ENCODE measurements at regions not wholly inside any gene's neighbourhood (a gene's known extent, or its start where the extent isn't known, plus 50 kb on each side); places are given as distances from the start of the nearest gene placed in this dataset.

DNA sequence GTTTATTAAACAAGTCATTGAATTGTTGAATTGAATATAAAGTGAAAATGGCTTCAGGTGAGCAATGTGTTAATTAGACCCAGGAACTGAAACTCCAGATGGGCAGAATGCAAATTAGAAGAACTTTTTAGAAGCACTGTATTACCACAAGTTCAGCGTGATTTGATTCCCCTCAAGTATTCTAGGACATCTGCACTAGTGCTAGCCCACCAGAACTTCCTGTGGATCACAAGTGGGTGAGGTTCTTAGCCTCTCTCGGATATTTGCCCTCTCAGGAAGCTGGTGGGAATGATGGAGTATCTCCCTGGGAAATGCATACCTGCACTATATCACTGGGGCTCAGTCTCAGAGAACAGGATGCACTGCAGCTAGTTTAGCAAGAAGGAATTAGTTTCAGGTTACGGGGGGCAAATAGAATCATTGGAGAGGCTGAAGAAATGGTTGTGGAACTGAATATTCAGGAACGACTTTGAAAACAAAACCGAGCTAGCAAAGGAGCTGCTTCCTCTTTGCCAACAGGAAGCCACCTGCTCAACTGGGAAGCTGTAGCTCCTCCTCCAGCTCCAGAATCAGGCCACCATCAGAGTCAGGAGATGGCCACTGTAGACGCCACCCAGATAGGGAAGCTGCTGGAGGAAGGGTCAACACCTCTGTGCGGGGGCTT lies 74.3 kb downstream of the DHCR7 start:
- DNase-seq: no peak
- Mint-ChIP-seq H3K4me3 (no peak overlapping the region), H3K36me3 (no peaks in the 10 kb centered on the region), H3K27me3 (ENCODE audit: low read depth in 2 of 2) (peaks cover 15 to 27% of the 10 kb centered on the region in 2 donors), H3K9me3 (peaks cover 2 to 4% of the 10 kb centered on the region in 2 donors), H3K4me1 (no peaks in the 10 kb centered on the region), H3K27ac (no peak overlapping the region)
- intact Hi-C loops (cut with micrococcal nuclease): no loop called here
- H3K36me3 ChIP-seq (ENCODE audit: control insufficient read depth, insufficient read depth, low read length): no peaks in the 10 kb centered on the region
- H3K27ac ChIP-seq (ENCODE audit: low read length): no peak overlapping the region
- WGBS (ENCODE audit: insufficient coverage): 17% methylated on average over 7 of the region's 7 CpGs
- H3K9me3 ChIP-seq (ENCODE audit: control insufficient read depth, insufficient read depth, low read length): no peaks in the 10 kb centered on the region
- no peak overlapping the region for H3K4me3 ChIP-seq (ENCODE audit: low read length)
- ATAC-seq: no peak
- H3K4me1 ChIP-seq (ENCODE audit: control insufficient read depth, insufficient read depth, low read length): peaks cover 10% of the 10 kb centered on the region
- H3K27me3 ChIP-seq (ENCODE audit: control insufficient read depth, insufficient read depth, low read length): no peaks in the 10 kb centered on the region
- TF ChIP-seq, protein P1, sequence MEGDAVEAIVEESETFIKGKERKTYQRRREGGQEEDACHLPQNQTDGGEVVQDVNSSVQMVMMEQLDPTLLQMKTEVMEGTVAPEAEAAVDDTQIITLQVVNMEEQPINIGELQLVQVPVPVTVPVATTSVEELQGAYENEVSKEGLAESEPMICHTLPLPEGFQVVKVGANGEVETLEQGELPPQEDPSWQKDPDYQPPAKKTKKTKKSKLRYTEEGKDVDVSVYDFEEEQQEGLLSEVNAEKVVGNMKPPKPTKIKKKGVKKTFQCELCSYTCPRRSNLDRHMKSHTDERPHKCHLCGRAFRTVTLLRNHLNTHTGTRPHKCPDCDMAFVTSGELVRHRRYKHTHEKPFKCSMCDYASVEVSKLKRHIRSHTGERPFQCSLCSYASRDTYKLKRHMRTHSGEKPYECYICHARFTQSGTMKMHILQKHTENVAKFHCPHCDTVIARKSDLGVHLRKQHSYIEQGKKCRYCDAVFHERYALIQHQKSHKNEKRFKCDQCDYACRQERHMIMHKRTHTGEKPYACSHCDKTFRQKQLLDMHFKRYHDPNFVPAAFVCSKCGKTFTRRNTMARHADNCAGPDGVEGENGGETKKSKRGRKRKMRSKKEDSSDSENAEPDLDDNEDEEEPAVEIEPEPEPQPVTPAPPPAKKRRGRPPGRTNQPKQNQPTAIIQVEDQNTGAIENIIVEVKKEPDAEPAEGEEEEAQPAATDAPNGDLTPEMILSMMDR (IDR thresholded peaks at IDR 0.05): no peak

DNA sequence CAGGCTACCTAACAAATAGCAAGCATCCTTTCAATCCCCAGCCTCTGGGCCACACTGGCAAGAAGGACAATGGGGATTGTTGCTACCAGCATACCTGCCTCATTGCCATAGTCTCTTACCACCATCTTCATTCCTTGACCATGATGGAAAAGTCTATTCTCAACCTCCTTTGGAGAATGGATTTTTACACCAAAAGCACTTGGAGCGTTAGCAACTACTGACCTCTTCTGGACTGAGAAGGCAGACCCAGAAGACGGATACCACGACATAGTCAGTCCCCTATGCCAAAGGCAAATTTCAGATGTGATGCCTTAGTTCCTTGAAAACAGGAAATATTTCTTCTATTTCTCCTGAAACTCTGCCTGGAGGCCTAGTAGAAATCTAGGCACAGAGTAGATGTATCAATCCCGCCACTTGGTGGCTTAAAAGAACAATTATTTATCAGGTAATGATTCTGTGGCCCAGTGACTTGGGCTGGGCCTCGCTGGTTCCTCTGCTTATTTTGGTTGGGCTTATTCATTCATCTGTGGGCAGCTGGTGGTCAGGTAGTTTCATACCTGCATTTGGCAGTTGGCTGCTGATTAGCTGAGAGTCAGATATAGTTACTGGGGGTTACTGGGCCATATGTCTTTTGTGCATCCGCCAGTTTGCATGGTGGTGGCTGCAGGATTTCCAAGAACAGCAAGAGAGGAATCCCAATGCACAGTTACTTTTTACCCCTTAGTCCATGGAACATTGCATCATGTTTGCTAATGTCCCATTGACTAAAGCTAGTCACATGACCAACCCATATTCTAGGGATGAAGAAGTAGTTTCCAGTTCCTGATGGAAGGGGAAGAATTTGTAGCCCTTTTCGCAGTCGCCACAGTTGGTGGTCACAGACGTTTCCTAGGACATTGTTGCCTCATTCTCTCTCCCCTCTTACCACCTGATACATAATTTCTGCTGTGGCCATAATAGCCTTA lies 75.2 kb downstream of the DHCR7 start:
- Histone ChIP-seq H3K27me3 (ENCODE audit: control insufficient read depth, insufficient read depth, low read length) (no peaks in the 10 kb centered on the region), H3K27ac (ENCODE audit: low read length) (no peak overlapping the region), H3K9me3 (ENCODE audit: control insufficient read depth, insufficient read depth, low read length) (no peaks in the 10 kb centered on the region), H3K4me3 (ENCODE audit: low read length) (no peak overlapping the region), H3K4me1 (ENCODE audit: control insufficient read depth, insufficient read depth, low read length) (peaks cover 10% of the 10 kb centered on the region), H3K36me3 (ENCODE audit: control insufficient read depth, insufficient read depth, low read length) (no peaks in the 10 kb centered on the region)
- Mint-ChIP-seq H3K4me1 (no peaks in the 10 kb centered on the region), H3K4me3 (no peak overlapping the region), H3K27ac (no peak overlapping the region), H3K9me3 (peaks cover 0 to 2% of the 10 kb centered on the region in 2 donors), H3K27me3 (ENCODE audit: low read depth in 2 of 2) (peaks cover 12 to 17% of the 10 kb centered on the region in 2 donors), H3K36me3 (no peaks in the 10 kb centered on the region)
- ATAC-seq (no peak), DNase-seq (no peak)
- intact Hi-C loops (cut with micrococcal nuclease): no loop called here
- WGBS (ENCODE audit: insufficient coverage): 90% methylated on average over 9 of the region's 9 CpGs
- TF ChIP-seq, protein P1 (IDR thresholded peaks at IDR 0.05): no peak

DNA sequence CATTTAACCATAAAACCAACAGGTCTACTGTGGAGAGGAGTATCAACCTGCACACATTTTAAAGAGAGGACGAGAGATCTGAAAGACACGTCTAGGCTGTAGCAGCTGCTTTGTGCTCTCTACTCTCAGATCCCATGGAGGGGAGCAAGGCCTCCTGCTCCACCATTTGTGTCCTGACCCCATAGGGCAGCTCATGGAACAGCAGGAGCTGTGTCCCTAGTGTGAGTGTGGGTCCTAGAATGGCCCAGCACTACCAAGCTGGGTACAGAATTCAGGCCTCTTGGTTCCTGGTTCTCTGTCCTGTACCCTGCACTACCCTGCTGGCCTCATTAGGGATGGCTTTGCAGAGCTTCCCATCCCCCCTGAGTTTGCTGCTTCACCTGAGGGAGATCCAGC lies 76.5 kb downstream of the DHCR7 start:
- TF ChIP-seq, protein P1 (IDR thresholded peaks at IDR 0.05): no peak
- Histone ChIP-seq H3K36me3 (ENCODE audit: control insufficient read depth, insufficient read depth, low read length) (no peaks in the 10 kb centered on the region), H3K4me3 (ENCODE audit: low read length) (no peak overlapping the region), H3K4me1 (ENCODE audit: control insufficient read depth, insufficient read depth, low read length) (peaks cover 10% of the 10 kb centered on the region), H3K27ac (ENCODE audit: low read length) (no peak overlapping the region), H3K9me3 (ENCODE audit: control insufficient read depth, insufficient read depth, low read length) (no peaks in the 10 kb centered on the region), H3K27me3 (ENCODE audit: control insufficient read depth, insufficient read depth, low read length) (no peaks in the 10 kb centered on the region)
- no peak for DNase-seq
- no peak for ATAC-seq
- Mint-ChIP-seq H3K27ac (no peak overlapping the region), H3K4me3 (no peak overlapping the region), H3K4me1 (no peaks in the 10 kb centered on the region), H3K36me3 (no peaks in the 10 kb centered on the region), H3K27me3 (ENCODE audit: low read depth in 2 of 2) (peaks cover 9% of the 10 kb centered on the region in 2 donors), H3K9me3 (peaks cover 0 to 2% of the 10 kb centered on the region in 2 donors)
- WGBS (ENCODE audit: insufficient coverage): 93% methylated on average over 2 of the region's 2 CpGs
- intact Hi-C loops (cut with micrococcal nuclease): no loop called here

Measured in natural killer cell (primary cell).